DMS153 treated with DMSO at 0.1 percent for 48 hours (cell line): ENCODE measurements at regions not wholly inside any gene's neighbourhood (a gene's known extent, or its start where the extent isn't known, plus 50 kb on each side); places are given as distances from the start of the nearest gene placed in this dataset.
A peak's percentile ranks its signal among the peaks of the same experiment; 100 is the strongest.

Experiments
- DNase-seq: peaks from one replicate; lab custom pipeline; 2025; ENCODE audit not compliant: unreplicated experiment; lab: John Stamatoyannopoulos, UW

DNA sequence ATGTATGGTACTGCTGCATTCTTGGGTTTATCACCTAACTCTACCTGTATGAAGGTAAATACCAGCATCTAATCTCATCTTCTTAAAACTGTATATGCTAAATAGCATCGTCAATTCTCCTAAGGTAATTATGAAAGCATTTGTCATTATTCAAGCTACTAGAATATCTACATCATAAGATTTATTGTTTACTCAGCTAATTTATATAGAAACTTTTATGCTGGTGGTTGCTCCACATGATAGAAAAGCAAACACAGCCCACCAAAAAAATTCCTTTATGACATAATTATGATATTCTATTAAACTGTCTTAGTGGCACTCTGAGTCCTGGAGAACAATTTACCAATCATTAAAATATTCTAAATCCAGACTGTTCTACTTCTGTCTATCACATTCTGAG is 1226.1 kb upstream of the NRXN1 start:
- no peak for DNase-seq

DNA sequence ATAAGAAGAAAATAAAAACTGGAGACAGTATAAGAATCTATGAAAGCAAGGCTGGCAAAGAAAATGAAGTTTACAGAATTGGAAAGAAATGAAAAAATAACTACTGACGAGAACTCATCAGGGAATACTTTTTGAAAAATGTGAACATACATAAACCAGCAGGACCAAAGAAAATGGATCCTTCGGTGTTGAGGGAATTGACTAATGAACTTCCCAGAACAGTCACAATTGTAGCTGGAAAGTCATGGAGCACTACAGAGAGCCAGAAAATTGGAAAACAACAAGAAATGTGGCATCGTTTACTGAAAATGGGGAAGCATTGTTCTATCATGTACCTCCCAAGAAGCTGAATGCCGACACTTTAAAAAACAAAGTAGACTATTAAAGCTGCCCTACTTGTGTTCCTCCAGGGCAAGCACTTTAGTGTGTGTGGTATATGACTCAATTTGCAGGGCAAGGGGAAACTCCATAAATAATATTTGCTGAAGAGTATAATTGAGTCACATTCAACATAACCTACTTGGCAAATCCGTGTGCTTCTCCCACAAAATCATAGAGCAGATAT is 1221.6 kb upstream of the NRXN1 start:
- DNase-seq, result no peak

- no peak for DNase-seq
These were observed 1206.8 kb upstream of the NRXN1 start for GRCh38 chr2:52238782-52239181.

GRCh38 chr2:52222128-52222527 is 1190.2 kb upstream of the NRXN1 start:
- no peak for DNase-seq

GRCh38 chr2:52220393-52220792 is 1188.5 kb upstream of the NRXN1 start:
- DNase-seq, result peak; percentile 95

DNA sequence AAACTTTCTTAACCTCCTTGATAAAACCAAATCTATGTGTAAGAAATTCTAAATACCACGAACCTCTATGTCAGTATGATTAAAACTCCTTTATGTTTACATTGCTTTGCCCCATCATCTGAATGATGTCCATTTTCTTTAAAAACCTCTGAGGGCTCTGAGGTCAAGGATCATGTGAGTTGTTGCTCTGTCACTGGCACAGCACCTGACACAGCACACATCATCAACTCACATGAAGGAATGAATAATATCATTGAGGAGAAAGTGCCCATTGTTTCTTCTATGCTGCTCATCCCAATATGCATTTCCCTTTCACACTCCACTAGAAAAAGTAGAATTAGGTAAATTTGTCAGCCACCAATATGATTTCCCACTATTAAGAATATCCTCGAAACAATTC is 1178.7 kb upstream of the NRXN1 start:
- no peak for DNase-seq

- DNase-seq, result no peak
These were observed 1178.2 kb upstream of the NRXN1 start for GRCh38 chr2:52210161-52210560.

DNA sequence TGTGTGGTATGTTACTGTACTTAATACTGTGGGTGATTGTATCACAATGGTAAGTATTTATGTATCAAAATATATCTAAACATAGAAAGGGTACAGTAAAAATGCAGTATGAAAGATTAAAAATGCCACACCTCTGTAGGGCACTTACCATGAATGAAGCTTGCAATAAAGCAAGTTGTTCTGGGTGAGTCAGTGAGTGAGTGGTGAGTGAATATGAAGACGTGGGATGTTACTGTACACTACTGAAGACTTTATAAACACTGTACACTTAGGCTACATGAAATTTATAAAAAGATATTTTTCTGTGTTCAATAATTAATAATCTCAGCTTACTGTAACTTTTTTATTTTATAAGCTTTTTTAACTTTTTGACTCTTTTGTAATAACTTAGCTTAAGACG is 1162.4 kb upstream of the NRXN1 start:
- no peak for DNase-seq

DNA sequence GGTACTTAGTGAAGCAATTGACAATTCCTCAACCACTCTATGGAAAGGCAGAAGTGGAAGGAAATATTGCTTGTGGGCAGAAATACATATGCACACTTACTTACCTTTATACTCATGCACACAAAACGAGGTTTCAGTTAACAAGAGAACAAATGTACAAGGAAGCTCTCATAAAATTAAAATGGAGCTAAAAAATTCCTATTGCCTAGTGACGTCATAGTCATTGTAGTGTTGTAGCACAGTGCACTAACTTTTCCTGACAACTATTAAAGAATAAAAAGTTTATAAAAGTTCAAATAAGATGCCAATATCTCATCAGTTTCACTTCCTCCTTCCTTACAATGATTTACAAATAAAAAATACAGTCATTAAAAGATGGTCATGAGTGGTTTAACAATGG is 1161.9 kb upstream of the NRXN1 start:
- no peak for DNase-seq

GRCh38 chr2:52192656-52193055 is 1160.7 kb upstream of the NRXN1 start:
- no peak for DNase-seq

- no peak for DNase-seq
These were observed 1149.1 kb upstream of the NRXN1 start for GRCh38 chr2:52181080-52181479.

GRCh38 chr2:52178845-52179244 is 1146.9 kb upstream of the NRXN1 start:
- no peak for DNase-seq

DNA sequence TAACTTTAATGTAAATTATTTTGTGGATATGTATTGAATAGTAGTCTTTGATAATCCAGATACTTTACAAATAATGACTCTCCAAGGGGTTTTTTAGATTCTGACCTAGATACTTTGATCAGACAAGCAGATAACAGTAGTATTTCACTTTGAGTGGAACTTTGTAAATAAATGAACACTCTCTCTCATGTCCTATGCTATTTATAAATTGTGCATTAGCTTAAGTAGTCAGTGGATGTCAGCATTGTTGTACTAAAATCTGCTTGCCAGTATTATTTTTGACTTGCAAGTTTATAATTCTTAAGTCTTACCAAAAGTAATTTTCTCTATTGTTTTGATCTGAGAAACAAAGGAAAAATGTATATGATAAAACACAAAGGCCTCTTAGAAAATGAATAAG is 1113.1 kb upstream of the NRXN1 start:
- no peak for DNase-seq

GRCh38 chr2:52144590-52144989 is 1112.7 kb upstream of the NRXN1 start:
- DNase-seq, result no peak

DNA sequence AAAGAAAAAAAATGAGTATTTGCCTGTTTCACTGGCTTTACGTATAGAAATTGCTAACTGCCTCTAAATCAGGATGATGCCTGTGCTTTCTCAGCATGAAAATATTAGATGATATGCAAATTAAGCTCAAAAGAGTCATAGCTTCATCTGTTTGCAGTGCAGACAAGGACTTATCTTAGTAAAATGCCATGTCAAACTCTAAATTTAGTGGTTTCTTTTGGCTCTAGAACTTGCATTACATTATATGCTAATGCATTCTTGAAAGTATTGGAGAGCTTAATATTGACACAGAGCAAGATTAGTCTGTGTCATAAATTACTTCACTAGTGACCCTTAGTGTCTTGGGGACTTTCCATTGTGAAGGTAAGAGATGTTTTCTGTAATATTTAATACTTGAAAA is 1109.1 kb upstream of the NRXN1 start:
- no peak for DNase-seq

GRCh38 chr2:52139241-52139640 is 1107.3 kb upstream of the NRXN1 start:
- DNase-seq, result no peak

GRCh38 chr2:52135235-52135634 is 1103.3 kb upstream of the NRXN1 start:
- no peak for DNase-seq

GRCh38 chr2:52128081-52128480 is 1096.1 kb upstream of the NRXN1 start:
- no peak for DNase-seq

DNA sequence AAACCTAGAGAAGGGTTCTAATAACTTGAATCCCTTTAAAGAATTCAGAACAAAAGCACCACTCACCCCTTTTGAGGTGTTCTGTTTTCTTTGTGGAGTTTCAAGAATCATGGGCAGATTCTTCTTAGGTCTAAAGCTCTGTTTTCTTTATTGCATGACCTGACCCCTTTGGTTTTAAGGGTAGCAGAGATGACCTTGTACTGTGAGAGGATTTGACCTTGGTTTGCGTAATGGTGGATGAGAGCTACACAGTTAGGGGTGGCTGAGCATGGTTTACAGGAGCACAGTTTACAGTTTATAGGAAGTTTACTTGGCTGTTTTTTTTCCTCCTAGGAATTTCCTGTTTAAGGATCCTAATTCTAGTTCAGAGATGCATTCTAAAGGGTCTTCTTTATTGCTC is 1095.6 kb upstream of the NRXN1 start:
- DNase-seq, result no peak

DNA sequence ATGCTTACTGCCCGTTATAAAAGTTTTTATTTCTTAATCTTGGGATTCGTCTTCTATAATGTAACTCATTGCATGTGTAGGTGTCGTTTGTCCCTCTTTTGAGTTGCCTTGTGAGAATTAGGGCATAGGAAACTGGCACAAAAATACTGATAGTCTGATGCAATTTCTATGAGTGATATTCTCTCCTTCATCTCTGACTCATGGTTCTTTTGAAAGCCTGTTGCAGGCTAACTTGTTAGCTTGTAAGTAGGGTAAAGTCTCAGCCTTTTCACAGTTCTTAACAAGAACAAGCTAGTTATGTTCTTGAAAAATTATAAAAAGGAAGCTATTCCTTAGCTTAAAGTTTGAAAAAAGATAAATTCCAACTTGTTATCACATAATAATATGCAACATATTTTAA is 1085.4 kb upstream of the NRXN1 start:
- DNase-seq, result no peak

DNA sequence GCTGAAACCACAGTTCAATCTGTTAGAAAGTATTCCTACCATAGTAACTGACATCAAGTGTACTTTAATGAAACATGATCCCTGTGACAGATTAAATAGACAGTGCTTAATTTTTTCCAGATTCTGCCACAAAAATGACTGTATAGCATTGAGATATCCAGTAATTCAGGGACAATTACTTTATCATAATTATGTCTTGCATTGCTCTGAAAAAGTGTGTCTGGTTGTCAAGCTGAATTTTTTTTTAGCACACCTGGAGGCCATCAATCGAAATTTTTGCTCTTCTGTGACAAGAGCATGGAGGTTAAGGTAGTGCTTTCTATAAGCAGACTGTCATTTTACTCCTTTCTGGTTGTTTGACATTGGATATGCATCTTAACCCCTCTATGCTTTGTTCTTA is 1083.8 kb upstream of the NRXN1 start:
- DNase-seq, result no peak

GRCh38 chr2:52113338-52113737 is 1081.4 kb upstream of the NRXN1 start:
- no peak for DNase-seq

DNA sequence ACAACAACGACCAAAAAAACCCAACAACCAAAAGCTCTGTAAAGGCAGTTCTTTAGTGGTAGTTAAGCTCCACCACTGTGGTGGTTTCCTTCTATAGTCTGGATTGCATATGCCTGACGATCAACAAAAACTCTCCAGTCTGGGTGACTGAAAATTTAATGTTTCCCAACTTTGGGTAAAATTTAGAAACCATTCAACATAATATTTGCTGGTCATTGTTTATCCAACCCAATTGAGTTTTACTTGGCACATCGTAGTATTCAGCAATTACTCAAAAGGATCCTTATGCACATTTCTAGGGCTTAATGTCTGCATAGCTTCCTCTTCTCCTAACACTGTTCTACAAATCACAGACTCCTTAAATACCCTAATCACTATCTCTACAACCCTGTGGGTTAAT is 1080.2 kb upstream of the NRXN1 start:
- DNase-seq, result no peak

- DNase-seq, result no peak
These were observed 1075.2 kb upstream of the NRXN1 start for GRCh38 chr2:52107124-52107523.
